H1 (cell line): ENCODE measurements at regions not wholly inside any gene's neighbourhood (a gene's known extent, or its start where the extent isn't known, plus 50 kb on each side); places are given as distances from the start of the nearest gene placed in this dataset.

ENCODE experiments used
- CTCF ChIA-PET: fragments of 300-600 bp; sonication (Branson Sonifier 250); formaldehyde crosslinking; loops from one replicate; lab custom pipeline; 2021; ENCODE audit not compliant: partially characterized antibody; lab: Charles Lee
- POLR2A ChIA-PET: fragments of 300-600 bp; sonication (Branson Sonifier 250); formaldehyde crosslinking; loops from one replicate; lab custom pipeline; 2021; ENCODE audit warnings: inconsistent platforms; ENCODE audit not compliant: partially characterized antibody; lab: Charles Lee
- DNase-seq, 2 experiments: peaks; one replicate each; pipeline versions ENCODE4 v3.0.0 to v3.0.0-alpha.2; 2010 to 2022; ENCODE audit warnings: low spot score in 2 of 2, low read depth in 1 of 2, mixed read lengths in 1 of 2
- FAIRE-seq: peaks from 2 replicates; lab custom pipeline; 2011; peaks lifted over from hg19 to GRCh38; lab: Jason Lieb, UNC
- H2AFZ ChIP-seq: 2 replicates; pipeline ENCODE4 v1.8.1; 2012; ENCODE audit warnings: low read length, inconsistent platforms
- H2AK5ac ChIP-seq: 2 replicates; pipeline ENCODE4 v1.6.1; 2013; ENCODE audit warnings: low read depth, low read length
- H2BK120ac ChIP-seq: replicated peaks from 2 replicates; pipeline ENCODE3; 2013; ENCODE audit warnings: low read depth, low read length, inconsistent platforms
- H2BK12ac ChIP-seq: 2 replicates; pipeline ENCODE4 v1.6.1; 2013; ENCODE audit warnings: low read depth, low read length
- H2BK15ac ChIP-seq: 2 replicates; pipeline ENCODE4 v1.6.1; 2013; ENCODE audit warnings: low read length
- H2BK20ac ChIP-seq: 2 replicates; pipeline ENCODE4 v1.6.1; 2013; ENCODE audit warnings: low read length
- H2BK5ac ChIP-seq: 2 replicates; pipeline ENCODE4 v1.6.1; 2013; ENCODE audit warnings: low read depth, low read length
- H3K14ac ChIP-seq: 2 replicates; pipeline ENCODE4 v1.6.1; 2013; ENCODE audit warnings: inconsistent platforms; ENCODE audit not compliant: insufficient read length
- H3K18ac ChIP-seq: 2 replicates; pipeline ENCODE4 v1.6.1; 2013; ENCODE audit warnings: low read length; ENCODE audit errors: extremely low read depth
- H3K23ac ChIP-seq: 2 replicates; pipeline ENCODE4 v1.6.1; 2013; ENCODE audit warnings: inconsistent platforms; ENCODE audit not compliant: insufficient read length
- H3K23me2 ChIP-seq: 2 replicates; pipeline ENCODE4 v1.6.1; 2013; ENCODE audit warnings: low read depth, low read length
- H3K27ac ChIP-seq: 2 replicates; pipeline ENCODE4 v1.6.1; 2011; ENCODE audit warnings: low read depth, low read length, inconsistent platforms
- H3K27me3 ChIP-seq, 4 experiments: replicated peaks in 1 of 4; 1 replicate in 1 of 4; 2 replicates in 3 of 4; pipeline versions ENCODE4 v1.6.1 to v1.8.1; 2011 to 2013; ENCODE audit warnings: low read length in 3 of 4, mild to moderate bottlenecking in 3 of 4, inconsistent platforms in 2 of 4, mixed read lengths in 2 of 4, moderate library complexity in 1 of 4; ENCODE audit not compliant: control insufficient read depth in 3 of 4, insufficient read depth in 3 of 4; ENCODE audit errors: extremely low read depth in 1 of 4
- H3K36me3 ChIP-seq, 4 experiments: 2 replicates each; pipeline versions ENCODE4 v1.6.1 to v1.8.1; 2011 to 2013; ENCODE audit warnings: mild to moderate bottlenecking in 4 of 4, low read length in 3 of 4, moderate library complexity in 2 of 4, control low read depth in 1 of 4, inconsistent platforms in 1 of 4; ENCODE audit not compliant: insufficient read depth in 4 of 4, control insufficient read depth in 2 of 4
- H3K4ac ChIP-seq: replicated peaks from 2 replicates; pipeline ENCODE3; 2013; ENCODE audit warnings: low read length, low read depth, mixed read lengths, inconsistent platforms; ENCODE audit not compliant: insufficient read length
- H3K4me1 ChIP-seq, 4 experiments: replicated peaks in 1 of 4; 1 replicate in 1 of 4; 2 replicates in 3 of 4; pipeline versions ENCODE4 v1.6.1 to v1.8.1; 2011 to 2013; ENCODE audit warnings: low read length in 3 of 4, inconsistent platforms in 2 of 4, mixed read lengths in 1 of 4; ENCODE audit not compliant: insufficient read depth in 4 of 4, control insufficient read depth in 3 of 4
- H3K4me2 ChIP-seq, 2 experiments: 2 replicates each; pipeline versions ENCODE4 v1.6.1 to v1.8.1; 2011 to 2013; ENCODE audit warnings: low read depth in 2 of 2, low read length in 2 of 2, control low read depth in 1 of 2, inconsistent platforms in 1 of 2, mild to moderate bottlenecking in 1 of 2; ENCODE audit not compliant: insufficient read depth in 1 of 2
- H3K4me3 ChIP-seq, 4 experiments: fragments of 200-600, 300-600 bp in 1 of 4; sonication (generic), shearing (Covaris generic), sonication (Bioruptor Twin) in 1 of 4; 2 replicates each; pipeline versions ENCODE4 v1.5.1 to v1.8.1; 2011 to 2016; ENCODE audit warnings: low read length in 4 of 4, low read depth in 3 of 4, control low read depth in 2 of 4, inconsistent platforms in 2 of 4, mild to moderate bottlenecking in 2 of 4, mixed read lengths in 1 of 4, moderate library complexity in 1 of 4; ENCODE audit not compliant: insufficient read depth in 2 of 4; ENCODE audit errors: extremely low read depth in 1 of 4
- H3K56ac ChIP-seq: replicated peaks from 2 replicates; pipeline ENCODE3; 2013; ENCODE audit warnings: low read depth, mild to moderate bottlenecking, mixed read lengths, low read length, inconsistent platforms; ENCODE audit not compliant: insufficient read length
- H3K79me1 ChIP-seq: 2 replicates; pipeline ENCODE4 v1.6.1; 2013; ENCODE audit warnings: low read depth, low read length, control low read depth
- H3K79me2 ChIP-seq, 2 experiments: 2 replicates each; pipeline versions ENCODE4 v1.6.1 to v1.8.1; 2012 to 2013; ENCODE audit warnings: low read length in 2 of 2, mild to moderate bottlenecking in 2 of 2, inconsistent platforms in 1 of 2; ENCODE audit not compliant: insufficient read depth in 2 of 2, control insufficient read depth in 1 of 2
- H3K9ac ChIP-seq, 4 experiments: replicated peaks in 1 of 4; 1 replicate in 1 of 4; 2 replicates in 3 of 4; pipeline versions ENCODE4 v1.6.1 to v1.8.1; 2011 to 2013; ENCODE audit warnings: low read depth in 3 of 4, low read length in 3 of 4, control low read depth in 2 of 4, mild to moderate bottlenecking in 2 of 4, moderate library complexity in 2 of 4, inconsistent platforms in 1 of 4; ENCODE audit errors: extremely low read depth in 1 of 4
- H3K9me3 ChIP-seq, 2 experiments: 2 replicates each; pipeline versions ENCODE4 v1.6.1 to v1.8.1; 2012 to 2013; ENCODE audit warnings: mild to moderate bottlenecking in 2 of 2, moderate library complexity in 2 of 2, control low read depth in 1 of 2, inconsistent platforms in 1 of 2, low read depth in 1 of 2, low read length in 1 of 2, mixed read lengths in 1 of 2; ENCODE audit not compliant: insufficient read depth in 2 of 2
- H4K20me1 ChIP-seq, 2 experiments: replicated peaks in 1 of 2; 2 replicates each; pipeline versions ENCODE3 to v1.8.1; 2011 to 2013; ENCODE audit warnings: inconsistent platforms in 2 of 2, low read length in 2 of 2, mild to moderate bottlenecking in 1 of 2; ENCODE audit not compliant: insufficient read depth in 2 of 2, control insufficient read depth in 1 of 2
- H4K5ac ChIP-seq: 2 replicates; pipeline ENCODE4 v1.6.1; 2013; ENCODE audit warnings: low read length, low read depth, mixed read lengths, inconsistent platforms; ENCODE audit not compliant: insufficient read length
- H4K8ac ChIP-seq: 2 replicates; pipeline ENCODE4 v1.8.0; 2013; ENCODE audit warnings: mild to moderate bottlenecking, moderate library complexity, low read length, inconsistent platforms; ENCODE audit not compliant: insufficient read depth; ENCODE audit errors: extremely low read depth
- H4K91ac ChIP-seq: replicated peaks from 2 replicates; pipeline ENCODE3; 2013; ENCODE audit warnings: low read length, mixed read lengths, inconsistent platforms; ENCODE audit not compliant: insufficient read length
- ASH2L ChIP-seq: fragments of 200-600, 300-600 bp; sonication (generic); IDR thresholded peaks from one replicate; pipeline ENCODE4 v1.7.1; 2017; ENCODE audit warnings: low read length
- BACH1 ChIP-seq: IDR thresholded peaks from 2 replicates; pipeline ENCODE4 v1.6.1; 2012; ENCODE audit warnings: low read length, improper control_type of control experiment
- CREB1 ChIP-seq: IDR thresholded peaks from 2 replicates; pipeline ENCODE4 v1.6.1; 2012; ENCODE audit warnings: inconsistent platforms
- EP300 ChIP-seq, 2 experiments: IDR thresholded peaks; 1 replicate in 1 of 2; 2 replicates in 1 of 2; pipeline ENCODE4 v1.6.1; 2011 to 2012; ENCODE audit warnings: low read depth in 2 of 2, low read length in 2 of 2, mild to moderate bottlenecking in 2 of 2, borderline replicate concordance in 1 of 2, inconsistent platforms in 1 of 2, moderate library complexity in 1 of 2
- EZH2 ChIP-seq: fragments of 200-600 bp; sonication (generic); IDR thresholded peaks from 2 replicates; pipeline ENCODE4 v1.7.1; 2012; ENCODE audit warnings: low read depth, mild to moderate bottlenecking, moderate library complexity, low read length, inconsistent platforms; ENCODE audit not compliant: severe bottlenecking
- JUN ChIP-seq: IDR thresholded peaks from 2 replicates; pipeline ENCODE4 v1.6.1; 2011; ENCODE audit warnings: low read depth, mild to moderate bottlenecking, improper control_type of control experiment, low read length
- JUND ChIP-seq: IDR thresholded peaks from 2 replicates; pipeline ENCODE4 v1.6.1; 2011; ENCODE audit warnings: mild to moderate bottlenecking, improper control_type of control experiment, low read length
- RXRA ChIP-seq: IDR thresholded peaks from 2 replicates; pipeline ENCODE4 v1.6.1; 2011; ENCODE audit warnings: low read depth, mild to moderate bottlenecking, low read length, moderate library complexity; ENCODE audit not compliant: insufficient read depth
- SP2 ChIP-seq: IDR thresholded peaks from 2 replicates; pipeline ENCODE4 v1.6.1; 2012; ENCODE audit warnings: mild to moderate bottlenecking, low read length, inconsistent platforms
- SRF ChIP-seq: IDR thresholded peaks from 2 replicates; pipeline ENCODE4 v1.6.1; 2011; ENCODE audit warnings: mild to moderate bottlenecking, low read depth, low read length, moderate library complexity
- TBP ChIP-seq: IDR thresholded peaks from 2 replicates; pipeline ENCODE4 v1.6.1; 2011; ENCODE audit warnings: low read depth, low read length, improper control_type of control experiment
- TCF12 ChIP-seq: IDR thresholded peaks from 2 replicates; pipeline ENCODE4 v1.6.1; 2011; ENCODE audit warnings: low read depth, mild to moderate bottlenecking, low read length
- ZNF274 ChIP-seq: IDR thresholded peaks from 2 replicates; pipeline ENCODE4 v1.7.0; 2012; ENCODE audit warnings: low read length, borderline replicate concordance; ENCODE audit errors: extremely low read depth
- WGBS, 2 experiments: shearing (Covaris generic) in 1 of 2; methylation state at CpG; one replicate each; pipeline versions ENCODE4 v1.1.6 to v1.1.7; 2013 to 2015; ENCODE audit warnings: low lambda C conversion rate in 2 of 2, mixed read lengths in 2 of 2, inconsistent platforms in 1 of 2, low coverage in 1 of 2, missing lambda C conversion rate in 1 of 2; ENCODE audit not compliant: insufficient replicate concordance in 2 of 2, insufficient coverage in 1 of 2, insufficient read length in 1 of 2; ENCODE audit errors: extremely low coverage in 1 of 2, missing lambda C conversion rate in 1 of 2; 5-methylcytosine and 5-hydroxymethylcytosine counted together

GRCh38 chr4:153146961-153147360 is 57.3 kb upstream of the TRIM2 start:
- Histone ChIP-seq H3K27ac (no peak overlapping the region), H3K23ac (no peak overlapping the region), H3K4me1 (peaks cover 5 to 10% (median 8%) of the 10 kb centered on the region in 4 experiments; a peak in 5 of 7 replicates), H3K4me2 (no peak overlapping the region; a peak in 1 of 4 replicates), H3K23me2 (no peaks in the 10 kb centered on the region; the same call in 1 of the 2 replicates), H2BK12ac (no peak overlapping the region), H4K8ac (no peak overlapping the region), H3K36me3 (no peaks in the 10 kb centered on the region), H4K91ac (no peak overlapping the region), H3K4ac (no peak overlapping the region), H2AFZ (0 out of 2 replicates have a peak overlapping the region, but pooled peaks have one; percentile 14), H3K4me3 (no peak overlapping the region), H3K79me1 (no peaks in the 10 kb centered on the region), H2BK15ac (no peak overlapping the region), H3K9ac (no peak overlapping the region), H3K27me3 (peaks cover 0 to 5% (median 2%) of the 10 kb centered on the region in 4 experiments; a peak in 6 of 7 replicates), H3K14ac (no peak overlapping the region), H3K18ac (no peak overlapping the region), H2BK20ac (no peak overlapping the region), H3K56ac (no peak overlapping the region), H4K20me1 (no peaks in the 10 kb centered on the region), H2BK120ac (peak overlapping the region; percentile 41), H2AK5ac (no peak overlapping the region), H4K5ac (no peak overlapping the region), H3K9me3 (no peaks in the 10 kb centered on the region), H3K79me2 (no peaks in the 10 kb centered on the region), H2BK5ac (no peak overlapping the region)
- POLR2A ChIA-PET, result no interaction called here
- FAIRE-seq (no peak), DNase-seq (no peak)
- 84% methylated on average over 4 of the region's 4 CpGs; no CpG with 5 or more reads in 1 of the 2 experiments for WGBS, 2 experiments
- CTCF ChIA-PET, result interaction anchor here (0.5 to 5.4 kb wide), 11 partner anchors 12 to 503 kb away, joined by 3 to 53 read pairs (median 4); partner anchors contain the start of gene TRIM2
- TF ChIP-seq SP2, result no peak
- no peak for TF ChIP-seq TCF12
- TF ChIP-seq RXRA, result no peak
- TF ChIP-seq JUND, result no peak
- no peak for TF ChIP-seq EP300 (IDR thresholded peaks at IDR 0.05; ENCODE audit: borderline replicate concordance in 1 of 2, low read depth in 2 of 2, low read length in 2 of 2)
- no peak for TF ChIP-seq EZH2
- no peak for TF ChIP-seq JUN
- no peak for TF ChIP-seq CREB1
- no peak for TF ChIP-seq TBP
- no peak for TF ChIP-seq SRF
- no peak for TF ChIP-seq ZNF274
- TF ChIP-seq BACH1, result no peak
- no peak for TF ChIP-seq ASH2L
